H1 (cell line): ENCODE measurements at regions not wholly inside any gene's neighbourhood (a gene's known extent, or its start where the extent isn't known, plus 50 kb on each side); places are given as distances from the start of the nearest gene placed in this dataset.

Source experiments
- CTCF ChIA-PET: fragments of 300-600 bp; sonication (Branson Sonifier 250); formaldehyde crosslinking; loops from one replicate; lab custom pipeline; 2021; ENCODE audit not compliant: partially characterized antibody; lab: Charles Lee
- POLR2A ChIA-PET: fragments of 300-600 bp; sonication (Branson Sonifier 250); formaldehyde crosslinking; loops from one replicate; lab custom pipeline; 2021; ENCODE audit warnings: inconsistent platforms; ENCODE audit not compliant: partially characterized antibody; lab: Charles Lee
- DNase-seq, 2 experiments: peaks; one replicate each; pipeline versions ENCODE4 v3.0.0 to v3.0.0-alpha.2; 2010 to 2022; ENCODE audit warnings: low spot score in 2 of 2, low read depth in 1 of 2, mixed read lengths in 1 of 2
- FAIRE-seq: peaks from 2 replicates; lab custom pipeline; 2011; peaks lifted over from hg19 to GRCh38; lab: Jason Lieb, UNC
- H2AFZ ChIP-seq: 2 replicates; pipeline ENCODE4 v1.8.1; 2012; ENCODE audit warnings: low read length, inconsistent platforms
- H2AK5ac ChIP-seq: 2 replicates; pipeline ENCODE4 v1.6.1; 2013; ENCODE audit warnings: low read depth, low read length
- H2BK120ac ChIP-seq: replicated peaks from 2 replicates; pipeline ENCODE3; 2013; ENCODE audit warnings: low read depth, low read length, inconsistent platforms
- H2BK12ac ChIP-seq: 2 replicates; pipeline ENCODE4 v1.6.1; 2013; ENCODE audit warnings: low read depth, low read length
- H2BK15ac ChIP-seq: 2 replicates; pipeline ENCODE4 v1.6.1; 2013; ENCODE audit warnings: low read length
- H2BK20ac ChIP-seq: 2 replicates; pipeline ENCODE4 v1.6.1; 2013; ENCODE audit warnings: low read length
- H2BK5ac ChIP-seq: 2 replicates; pipeline ENCODE4 v1.6.1; 2013; ENCODE audit warnings: low read depth, low read length
- H3K14ac ChIP-seq: 2 replicates; pipeline ENCODE4 v1.6.1; 2013; ENCODE audit warnings: inconsistent platforms; ENCODE audit not compliant: insufficient read length
- H3K18ac ChIP-seq: 2 replicates; pipeline ENCODE4 v1.6.1; 2013; ENCODE audit warnings: low read length; ENCODE audit errors: extremely low read depth
- H3K23ac ChIP-seq: 2 replicates; pipeline ENCODE4 v1.6.1; 2013; ENCODE audit warnings: inconsistent platforms; ENCODE audit not compliant: insufficient read length
- H3K23me2 ChIP-seq: 2 replicates; pipeline ENCODE4 v1.6.1; 2013; ENCODE audit warnings: low read depth, low read length
- H3K27ac ChIP-seq: 2 replicates; pipeline ENCODE4 v1.6.1; 2011; ENCODE audit warnings: low read depth, low read length, inconsistent platforms
- H3K27me3 ChIP-seq, 4 experiments: replicated peaks in 1 of 4; 1 replicate in 1 of 4; 2 replicates in 3 of 4; pipeline versions ENCODE4 v1.6.1 to v1.8.1; 2011 to 2013; ENCODE audit warnings: low read length in 3 of 4, mild to moderate bottlenecking in 3 of 4, inconsistent platforms in 2 of 4, mixed read lengths in 2 of 4, moderate library complexity in 1 of 4; ENCODE audit not compliant: control insufficient read depth in 3 of 4, insufficient read depth in 3 of 4; ENCODE audit errors: extremely low read depth in 1 of 4
- H3K36me3 ChIP-seq, 4 experiments: 2 replicates each; pipeline versions ENCODE4 v1.6.1 to v1.8.1; 2011 to 2013; ENCODE audit warnings: mild to moderate bottlenecking in 4 of 4, low read length in 3 of 4, moderate library complexity in 2 of 4, control low read depth in 1 of 4, inconsistent platforms in 1 of 4; ENCODE audit not compliant: insufficient read depth in 4 of 4, control insufficient read depth in 2 of 4
- H3K4ac ChIP-seq: replicated peaks from 2 replicates; pipeline ENCODE3; 2013; ENCODE audit warnings: low read length, low read depth, mixed read lengths, inconsistent platforms; ENCODE audit not compliant: insufficient read length
- H3K4me1 ChIP-seq, 4 experiments: replicated peaks in 1 of 4; 1 replicate in 1 of 4; 2 replicates in 3 of 4; pipeline versions ENCODE4 v1.6.1 to v1.8.1; 2011 to 2013; ENCODE audit warnings: low read length in 3 of 4, inconsistent platforms in 2 of 4, mixed read lengths in 1 of 4; ENCODE audit not compliant: insufficient read depth in 4 of 4, control insufficient read depth in 3 of 4
- H3K4me2 ChIP-seq, 2 experiments: 2 replicates each; pipeline versions ENCODE4 v1.6.1 to v1.8.1; 2011 to 2013; ENCODE audit warnings: low read depth in 2 of 2, low read length in 2 of 2, control low read depth in 1 of 2, inconsistent platforms in 1 of 2, mild to moderate bottlenecking in 1 of 2; ENCODE audit not compliant: insufficient read depth in 1 of 2
- H3K4me3 ChIP-seq, 4 experiments: fragments of 200-600, 300-600 bp in 1 of 4; sonication (generic), shearing (Covaris generic), sonication (Bioruptor Twin) in 1 of 4; 2 replicates each; pipeline versions ENCODE4 v1.5.1 to v1.8.1; 2011 to 2016; ENCODE audit warnings: low read length in 4 of 4, low read depth in 3 of 4, control low read depth in 2 of 4, inconsistent platforms in 2 of 4, mild to moderate bottlenecking in 2 of 4, mixed read lengths in 1 of 4, moderate library complexity in 1 of 4; ENCODE audit not compliant: insufficient read depth in 2 of 4; ENCODE audit errors: extremely low read depth in 1 of 4
- H3K56ac ChIP-seq: replicated peaks from 2 replicates; pipeline ENCODE3; 2013; ENCODE audit warnings: low read depth, mild to moderate bottlenecking, mixed read lengths, low read length, inconsistent platforms; ENCODE audit not compliant: insufficient read length
- H3K79me1 ChIP-seq: 2 replicates; pipeline ENCODE4 v1.6.1; 2013; ENCODE audit warnings: low read depth, low read length, control low read depth
- H3K79me2 ChIP-seq, 2 experiments: 2 replicates each; pipeline versions ENCODE4 v1.6.1 to v1.8.1; 2012 to 2013; ENCODE audit warnings: low read length in 2 of 2, mild to moderate bottlenecking in 2 of 2, inconsistent platforms in 1 of 2; ENCODE audit not compliant: insufficient read depth in 2 of 2, control insufficient read depth in 1 of 2
- H3K9ac ChIP-seq, 4 experiments: replicated peaks in 1 of 4; 1 replicate in 1 of 4; 2 replicates in 3 of 4; pipeline versions ENCODE4 v1.6.1 to v1.8.1; 2011 to 2013; ENCODE audit warnings: low read depth in 3 of 4, low read length in 3 of 4, control low read depth in 2 of 4, mild to moderate bottlenecking in 2 of 4, moderate library complexity in 2 of 4, inconsistent platforms in 1 of 4; ENCODE audit errors: extremely low read depth in 1 of 4
- H3K9me3 ChIP-seq, 2 experiments: 2 replicates each; pipeline versions ENCODE4 v1.6.1 to v1.8.1; 2012 to 2013; ENCODE audit warnings: mild to moderate bottlenecking in 2 of 2, moderate library complexity in 2 of 2, control low read depth in 1 of 2, inconsistent platforms in 1 of 2, low read depth in 1 of 2, low read length in 1 of 2, mixed read lengths in 1 of 2; ENCODE audit not compliant: insufficient read depth in 2 of 2
- H4K20me1 ChIP-seq, 2 experiments: replicated peaks in 1 of 2; 2 replicates each; pipeline versions ENCODE3 to v1.8.1; 2011 to 2013; ENCODE audit warnings: inconsistent platforms in 2 of 2, low read length in 2 of 2, mild to moderate bottlenecking in 1 of 2; ENCODE audit not compliant: insufficient read depth in 2 of 2, control insufficient read depth in 1 of 2
- H4K5ac ChIP-seq: 2 replicates; pipeline ENCODE4 v1.6.1; 2013; ENCODE audit warnings: low read length, low read depth, mixed read lengths, inconsistent platforms; ENCODE audit not compliant: insufficient read length
- H4K8ac ChIP-seq: 2 replicates; pipeline ENCODE4 v1.8.0; 2013; ENCODE audit warnings: mild to moderate bottlenecking, moderate library complexity, low read length, inconsistent platforms; ENCODE audit not compliant: insufficient read depth; ENCODE audit errors: extremely low read depth
- H4K91ac ChIP-seq: replicated peaks from 2 replicates; pipeline ENCODE3; 2013; ENCODE audit warnings: low read length, mixed read lengths, inconsistent platforms; ENCODE audit not compliant: insufficient read length
- SIN3A ChIP-seq, 2 experiments: IDR thresholded peaks in 1 of 2; conservative IDR thresholded peaks in 1 of 2; 2 replicates each; pipeline ENCODE4 v1.6.1; 2011 to 2012; ENCODE audit warnings: low read length in 2 of 2, improper control_type of control experiment in 1 of 2, low read depth in 1 of 2, mild to moderate bottlenecking in 1 of 2
- SRF ChIP-seq: IDR thresholded peaks from 2 replicates; pipeline ENCODE4 v1.6.1; 2011; ENCODE audit warnings: mild to moderate bottlenecking, low read depth, low read length, moderate library complexity
- WGBS, 2 experiments: shearing (Covaris generic) in 1 of 2; methylation state at CpG; one replicate each; pipeline versions ENCODE4 v1.1.6 to v1.1.7; 2013 to 2015; ENCODE audit warnings: low lambda C conversion rate in 2 of 2, mixed read lengths in 2 of 2, inconsistent platforms in 1 of 2, low coverage in 1 of 2, missing lambda C conversion rate in 1 of 2; ENCODE audit not compliant: insufficient replicate concordance in 2 of 2, insufficient coverage in 1 of 2, insufficient read length in 1 of 2; ENCODE audit errors: extremely low coverage in 1 of 2, missing lambda C conversion rate in 1 of 2; 5-methylcytosine and 5-hydroxymethylcytosine counted together

- Histone ChIP-seq H2BK15ac (no peak overlapping the region), H4K8ac (no peak overlapping the region), H3K9me3 (no peaks in the 10 kb centered on the region; a peak in 1 of 4 replicates), H3K36me3 (no peaks in the 10 kb centered on the region), H3K4me1 (peaks cover 0 to 5% (median 4%) of the 10 kb centered on the region in 4 experiments; a peak in 4 of 7 replicates), H2AFZ (no peak overlapping the region), H3K23ac (no peak overlapping the region), H3K4ac (no peak overlapping the region), H3K79me2 (peaks cover 0 to 20% of the 10 kb centered on the region in 2 experiments; a peak in 3 of 4 replicates), H2BK120ac (no peak overlapping the region), H3K79me1 (no peaks in the 10 kb centered on the region), H3K56ac (peak overlapping the region; percentile 25), H3K14ac (no peak overlapping the region), H2BK5ac (peak overlapping the region; percentile 100), H3K27me3 (no peaks in the 10 kb centered on the region), H3K23me2 (peaks cover 4% of the 10 kb centered on the region), H2BK12ac (peak overlapping the region; percentile 97; the same call in 1 of the 2 replicates), H3K9ac (peak overlapping the region in 3 of 4 experiments; percentile 94 to 98 (median 95); a peak in 6 of 7 replicates), H2BK20ac (no peak overlapping the region), H4K5ac (peak overlapping the region; percentile 77), H3K27ac (peak overlapping the region; percentile 97), H3K4me3 (peak overlapping the region; percentile 75 to 98 (median 90)), H4K91ac (no peak overlapping the region), H3K4me2 (peak overlapping the region; percentile 76 to 81), H4K20me1 (peaks cover 3 to 6% of the 10 kb centered on the region in 2 experiments), H2AK5ac (no peak overlapping the region), H3K18ac (no peak overlapping the region)
- ChIA-PET POLR2A (interaction anchor here (0.7 to 6.0 kb wide), 42 partner anchors 20 to 1643 kb away, joined by 3 to 91 read pairs (median 7); a partner anchor contains a TSS), CTCF (interaction anchor here (0.8 to 2.6 kb wide), 9 partner anchors 9 to 62 kb away, joined by 3 to 20 read pairs (median 4); a partner anchor contains a TSS)
- peak in 1 of 2 experiments; percentile 83; a peak in 1 of 4 replicates for TF ChIP-seq SIN3A (conservative IDR thresholded peaks at IDR 0.05 in 1 of 2, IDR thresholded peaks at IDR 0.05 in 1 of 2; ENCODE audit: low read depth in 1 of 2, low read length in 2 of 2)
- TF ChIP-seq SRF, result no peak
- DNase-seq (no peak), FAIRE-seq (no peak)
- WGBS, 2 experiments, result 2% methylated on average over 9 of the region's 9 CpGs; no CpG with 5 or more reads in 1 of the 2 experiments
Measured at GRCh38 chr6:26250698-26251044, 114.3 kb upstream of the BTN3A2 start.
